GM12878 (cell line): ENCODE measurements at regions not wholly inside any gene's neighbourhood (a gene's known extent, or its start where the extent isn't known, plus 50 kb on each side); places are given as distances from the start of the nearest gene placed in this dataset.
"Not testable (repeated sequence)": the region's sequence is repeated elsewhere in the genome, so short reads cannot be mapped to it uniquely, and the experiment has no call there.

Experiments
- ATAC-seq: fragments of 200-7000 bp; cut with Tn5 transposase; 3 replicates; pipeline ENCODE4 v1.9.1; 2020; ENCODE audit warnings: mild to moderate bottlenecking, moderate library complexity
- BruUV-seq: library from RNA; stranded (reverse); fragments of 400-500 nt; replicated peaks from 2 replicates; lab custom pipeline; 2021; lab: Mats Ljungman, UMichigan
- CTCF ChIA-PET: fragments of 300-600 bp; sonication (Branson Sonifier 250); formaldehyde crosslinking; extraction: SDS; loops from one replicate; lab custom pipeline; 2021; ENCODE audit warnings: inconsistent platforms; lab: Yijun Ruan, JAX
- POLR2A ChIA-PET: fragments of 350-600 bp; formaldehyde crosslinking; extraction: SDS; loops from one replicate; lab custom pipeline; 2021; ENCODE audit warnings: inconsistent platforms; lab: Charles Lee
- RAD21 ChIA-PET: fragments of 300-600 bp; sonication (Branson Sonifier 250); formaldehyde crosslinking; loops from one replicate; lab custom pipeline; 2023; ENCODE audit warnings: antibody characterized with exemption; ENCODE audit not compliant: unreplicated experiment; lab: Charles Lee
- SMC1A ChIA-PET: fragments of 300-600 bp; sonication (Branson Sonifier 250); formaldehyde crosslinking; loops from one replicate; lab custom pipeline; 2023; ENCODE audit not compliant: unreplicated experiment, uncharacterized antibody; lab: Charles Lee
- DNase-seq: peaks from one replicate; pipeline ENCODE4 v3.0.0-alpha.2; 2011; ENCODE audit warnings: low read depth, low spot score
- FAIRE-seq: peaks from 3 replicates; lab custom pipeline; 2011; peaks lifted over from hg19 to GRCh38; lab: Jason Lieb, UNC
- H2AFZ ChIP-seq: 2 replicates; pipeline ENCODE4 v1.6.0; 2011; ENCODE audit warnings: low read depth, low read length, control low read depth; ENCODE audit not compliant: control insufficient read depth
- H3K27ac ChIP-seq: 2 replicates; pipeline ENCODE4 v1.5.1; 2011; ENCODE audit warnings: control low read depth; ENCODE audit not compliant: control insufficient read depth, insufficient read depth
- H3K27me3 ChIP-seq, 2 experiments: replicated peaks in 1 of 2; 2 replicates each; pipeline versions ENCODE4 v1.6.0 to v1.6.1; 2011; ENCODE audit warnings: low read length in 1 of 2; ENCODE audit not compliant: control insufficient read depth in 2 of 2, insufficient read depth in 2 of 2
- H3K36me3 ChIP-seq, 2 experiments: 2 replicates each; pipeline ENCODE4 v1.5.1; 2011; ENCODE audit warnings: low read length in 1 of 2; ENCODE audit not compliant: control insufficient read depth in 2 of 2, insufficient read depth in 2 of 2
- H3K4me1 ChIP-seq: 2 replicates; pipeline ENCODE4 v1.6.1; 2011; ENCODE audit warnings: mild to moderate bottlenecking, low read length, moderate library complexity, mixed read lengths; ENCODE audit not compliant: control insufficient read depth, insufficient read depth
- H3K4me2 ChIP-seq: 2 replicates; pipeline ENCODE4 v1.6.0; 2011; ENCODE audit warnings: control low read depth; ENCODE audit not compliant: control insufficient read depth, insufficient read depth
- H3K4me3 ChIP-seq: fragments of 200-600 bp; sonication (generic); 2 replicates; pipeline ENCODE4 v1.5.1; 2016
- H3K79me2 ChIP-seq: 2 replicates; pipeline ENCODE4 v1.6.0; 2011; ENCODE audit warnings: low read length; ENCODE audit not compliant: control insufficient read depth, insufficient read depth
- H3K9ac ChIP-seq: 2 replicates; pipeline ENCODE4 v1.8.0; 2011; ENCODE audit warnings: low read length, control low read depth, mixed read lengths; ENCODE audit not compliant: control insufficient read depth, insufficient read depth
- H3K9me3 ChIP-seq: replicated peaks from 3 replicates; pipeline ENCODE4 v1.5.1; 2011; ENCODE audit warnings: mild to moderate bottlenecking, low read length; ENCODE audit not compliant: control insufficient read depth, insufficient read depth
- H4K20me1 ChIP-seq: 2 replicates; pipeline ENCODE4 v1.6.0; 2011; ENCODE audit not compliant: control insufficient read depth, insufficient read depth
- ATF7 ChIP-seq: fragments of 450-650 bp; IDR thresholded peaks from 2 replicates; pipeline ENCODE4 v1.6.1; 2016; ENCODE audit warnings: low read depth, mild to moderate bottlenecking
- BACH1 ChIP-seq: fragments of 450-650 bp; IDR thresholded peaks from 2 replicates; pipeline ENCODE4 v1.6.1; 2017; ENCODE audit warnings: mild to moderate bottlenecking, borderline replicate concordance
- BHLHE40 ChIP-seq, 2 experiments: fragments of 450-650 bp in 1 of 2; IDR thresholded peaks; 2 replicates each; pipeline ENCODE4 v1.6.1; 2011 to 2017; ENCODE audit warnings: low read depth in 2 of 2, borderline replicate concordance in 1 of 2, improper control_type of control experiment in 1 of 2, low read length in 1 of 2, mild to moderate bottlenecking in 1 of 2
- CBX5 ChIP-seq: sonication (generic); IDR thresholded peaks from 2 replicates; pipeline ENCODE4 v1.6.1; 2016; ENCODE audit warnings: low read depth, moderate library complexity, mild to moderate bottlenecking, inconsistent platforms
- GABPA ChIP-seq: IDR thresholded peaks from 2 replicates; pipeline ENCODE4 v1.6.1; 2014; ENCODE audit warnings: antibody characterized with exemption, low read depth, mild to moderate bottlenecking, inconsistent platforms
- HCFC1 ChIP-seq: fragments of 150-350 bp; IDR thresholded peaks from 2 replicates; pipeline ENCODE4 v1.6.1; 2014; ENCODE audit warnings: low read length
- IKZF1 ChIP-seq: fragments of 450-650 bp; conservative IDR thresholded peaks from 2 replicates; pipeline ENCODE4 v1.6.1; 2017; ENCODE audit warnings: antibody characterized with exemption, mild to moderate bottlenecking
- LARP7 ChIP-seq: fragments of 450-650 bp; IDR thresholded peaks from 2 replicates; pipeline ENCODE4 v1.6.1; 2017; ENCODE audit warnings: mild to moderate bottlenecking
- MTA3 ChIP-seq: IDR thresholded peaks from 2 replicates; pipeline ENCODE4 v1.6.1; 2012; ENCODE audit warnings: low read length, inconsistent platforms, borderline replicate concordance
- NFIC ChIP-seq: IDR thresholded peaks from 2 replicates; pipeline ENCODE4 v1.6.1; 2012; ENCODE audit warnings: low read depth, mild to moderate bottlenecking, inconsistent platforms, low read length, moderate library complexity
- PAX8 ChIP-seq: fragments of 450-650 bp; IDR thresholded peaks from 2 replicates; pipeline ENCODE4 v1.6.1; 2017; ENCODE audit warnings: mild to moderate bottlenecking, moderate library complexity
- RFX5 ChIP-seq: IDR thresholded peaks from 2 replicates; pipeline ENCODE4 v1.6.1; 2011; ENCODE audit warnings: low read depth, low read length, improper control_type of control experiment
- TCF3 ChIP-seq: IDR thresholded peaks from 2 replicates; pipeline ENCODE4 v1.6.1; 2012; ENCODE audit warnings: low read depth, mild to moderate bottlenecking, low read length, borderline replicate concordance; ENCODE audit not compliant: insufficient read depth
- WGBS: methylation state at CpG from one replicate; pipeline ENCODE4 v1.1.6; 2016; ENCODE audit warnings: low lambda C conversion rate; ENCODE audit not compliant: insufficient replicate concordance, insufficient coverage; ENCODE audit errors: missing lambda C conversion rate; 5-methylcytosine and 5-hydroxymethylcytosine counted together
- in situ Hi-C: fragments of 300-500 bp; cut with MboI; formaldehyde crosslinking; loops from 9 replicates; pipeline ENCODE4 v1.14.3; 2018; ENCODE audit warnings: mixed read lengths
- intact Hi-C: fragments of 100-400 bp; cut with micrococcal nuclease; formaldehyde crosslinking; loops from one replicate; pipeline ENCODE4 v1.14.2; 2022; ENCODE audit not compliant: unreplicated experiment
- TF ChIP-seq, protein P1 (sequence below): fragments of 450-650 bp; IDR thresholded peaks from 2 replicates; pipeline ENCODE4 v1.6.1; 2018; ENCODE audit warnings: borderline replicate concordance, mild to moderate bottlenecking; ENCODE audit not compliant: partially characterized antibody
- TF ChIP-seq, protein P2 (sequence below): IDR thresholded peaks from 2 replicates; pipeline ENCODE4 v1.6.1; 2011; ENCODE audit warnings: low read depth, low read length, improper control_type of control experiment, borderline replicate concordance

DNA sequence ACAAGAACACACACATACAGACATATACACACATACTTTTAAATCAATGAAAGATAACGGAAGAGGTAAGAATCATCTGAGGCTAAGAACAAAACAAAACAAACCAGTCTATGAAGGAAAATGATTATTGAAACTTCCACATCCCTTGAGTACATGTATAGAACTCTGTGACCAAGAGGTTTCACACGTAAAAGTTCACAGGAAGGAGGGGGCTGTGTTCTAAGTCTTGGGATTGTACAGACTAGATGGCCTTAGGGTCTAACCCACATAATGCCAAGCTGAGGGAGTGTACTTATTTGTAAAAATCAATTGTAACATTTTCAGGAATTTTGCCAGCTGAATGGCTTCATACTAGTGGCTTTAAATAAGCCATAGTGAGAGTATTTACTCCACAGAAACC is 144.4 kb upstream of the IFNE start (continued):
- TF ChIP-seq PAX8 (no peak), GABPA (no peak), TCF3 (no peak)

DNA sequence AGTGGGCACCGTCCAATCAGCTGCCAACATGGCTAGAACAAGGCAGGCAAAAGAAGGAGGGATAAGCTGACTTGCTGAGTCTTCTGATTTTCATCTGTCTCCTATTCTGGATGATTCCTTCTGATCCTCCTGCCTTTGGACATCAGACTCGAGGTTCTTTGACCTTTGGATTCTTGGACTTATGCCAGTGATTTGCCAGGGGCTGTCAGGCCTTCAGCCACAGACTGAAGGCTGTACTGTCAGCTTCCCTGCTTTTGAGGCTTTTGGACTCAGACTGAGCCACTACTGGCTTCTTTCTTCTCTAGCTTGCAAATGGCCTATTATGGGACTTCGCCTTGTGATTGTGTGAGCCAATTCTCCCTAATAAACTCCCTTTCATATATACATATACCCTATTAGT is 146.8 kb upstream of the IFNE start:
- H3K79me2 ChIP-seq, H3K4me2 ChIP-seq, H3K4me3 ChIP-seq, intact Hi-C loops, H3K9ac ChIP-seq, H4K20me1 ChIP-seq, in situ Hi-C loops, H3K9me3 ChIP-seq, H3K36me3 ChIP-seq, H3K27ac ChIP-seq, SMC1A ChIA-PET, H2AFZ ChIP-seq, POLR2A ChIA-PET, FAIRE-seq, RAD21 ChIA-PET, DNase-seq, CTCF ChIA-PET, H3K4me1 ChIP-seq, ATAC-seq, H3K27me3 ChIP-seq, BruUV-seq: not testable (repeated sequence)
- 14% methylated on average over 3 of the region's 3 CpGs for WGBS

DNA sequence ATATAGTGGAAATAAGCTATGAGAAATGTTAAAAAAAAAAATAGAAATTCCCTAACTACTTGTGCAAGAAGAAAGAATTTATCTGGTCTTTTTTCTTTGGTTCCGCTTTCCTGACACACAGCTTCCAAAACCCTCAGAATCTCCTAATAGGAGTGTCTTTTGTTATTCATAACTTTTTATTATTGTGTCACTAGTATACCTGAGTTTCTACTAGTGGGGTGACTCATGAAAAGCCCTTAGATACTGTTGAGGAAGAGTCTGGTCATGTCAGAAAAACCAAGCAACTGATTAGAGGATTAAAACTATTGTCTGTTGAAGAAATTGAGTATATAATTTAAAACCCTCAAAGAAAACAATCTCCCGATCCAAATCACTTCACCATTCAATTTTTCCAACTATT is 152.8 kb upstream of the IFNE start:
- FAIRE-seq (no peak), DNase-seq (no peak), ATAC-seq (no peak)
- no peak overlapping the region for H3K27ac ChIP-seq
- no peak overlapping the region for H3K9ac ChIP-seq
- H3K9me3 ChIP-seq, result no peaks in the 10 kb centered on the region
- no TSS peak for BruUV-seq
- POLR2A ChIA-PET, result no interaction called here
- in situ Hi-C loops, result no loop called here
- no peaks in the 10 kb centered on the region for H3K4me1 ChIP-seq
- no peak overlapping the region for H2AFZ ChIP-seq
- RAD21 ChIA-PET, result no interaction called here
- SMC1A ChIA-PET, result interaction anchor here (0.9 kb wide), 1 partner anchor 10 kb away, joined by 3 read pairs; no protein-coding TSS in a partner anchor
- intact Hi-C loops, result no loop called here
- no peak overlapping the region for H3K4me3 ChIP-seq
- H3K4me2 ChIP-seq, result no peak overlapping the region
- WGBS, result 60% methylated on average over 2 of the region's 2 CpGs
- H4K20me1 ChIP-seq, result no peaks in the 10 kb centered on the region
- no peaks in the 10 kb centered on the region for H3K27me3 ChIP-seq
- H3K36me3 ChIP-seq, result no peaks in the 10 kb centered on the region
- CTCF ChIA-PET, result interaction anchor here (0.6 to 1.0 kb wide), 2 partner anchors 62 to 169 kb away, joined by 4 read pairs; no protein-coding TSS in a partner anchor
- no peaks in the 10 kb centered on the region for H3K79me2 ChIP-seq
- TF ChIP-seq BACH1 (no peak), HCFC1 (no peak), CBX5 (no peak), GABPA (no peak), RFX5 (no peak), ATF7 (no peak), LARP7 (no peak), IKZF1 (no peak), MTA3 (no peak), NFIC (no peak), BHLHE40 (IDR thresholded peaks at IDR 0.05; ENCODE audit: borderline replicate concordance in 1 of 2, low read depth in 2 of 2, low read length in 1 of 2) (no peak)
- TF ChIP-seq, protein P1, sequence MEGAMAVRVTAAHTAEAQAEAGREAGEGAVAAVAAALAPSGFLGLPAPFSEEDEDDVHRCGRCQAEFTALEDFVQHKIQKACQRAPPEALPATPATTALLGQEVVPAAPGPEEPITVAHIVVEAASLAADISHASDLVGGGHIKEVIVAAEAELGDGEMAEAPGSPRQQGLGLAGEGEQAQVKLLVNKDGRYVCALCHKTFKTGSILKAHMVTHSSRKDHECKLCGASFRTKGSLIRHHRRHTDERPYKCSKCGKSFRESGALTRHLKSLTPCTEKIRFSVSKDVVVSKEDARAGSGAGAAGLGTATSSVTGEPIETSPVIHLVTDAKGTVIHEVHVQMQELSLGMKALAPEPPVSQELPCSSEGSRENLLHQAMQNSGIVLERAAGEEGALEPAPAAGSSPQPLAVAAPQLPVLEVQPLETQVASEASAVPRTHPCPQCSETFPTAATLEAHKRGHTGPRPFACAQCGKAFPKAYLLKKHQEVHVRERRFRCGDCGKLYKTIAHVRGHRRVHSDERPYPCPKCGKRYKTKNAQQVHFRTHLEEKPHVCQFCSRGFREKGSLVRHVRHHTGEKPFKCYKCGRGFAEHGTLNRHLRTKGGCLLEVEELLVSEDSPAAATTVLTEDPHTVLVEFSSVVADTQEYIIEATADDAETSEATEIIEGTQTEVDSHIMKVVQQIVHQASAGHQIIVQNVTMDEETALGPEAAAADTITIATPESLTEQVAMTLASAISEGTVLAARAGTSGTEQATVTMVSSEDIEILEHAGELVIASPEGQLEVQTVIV, result no peak
- TF ChIP-seq, protein P2, sequence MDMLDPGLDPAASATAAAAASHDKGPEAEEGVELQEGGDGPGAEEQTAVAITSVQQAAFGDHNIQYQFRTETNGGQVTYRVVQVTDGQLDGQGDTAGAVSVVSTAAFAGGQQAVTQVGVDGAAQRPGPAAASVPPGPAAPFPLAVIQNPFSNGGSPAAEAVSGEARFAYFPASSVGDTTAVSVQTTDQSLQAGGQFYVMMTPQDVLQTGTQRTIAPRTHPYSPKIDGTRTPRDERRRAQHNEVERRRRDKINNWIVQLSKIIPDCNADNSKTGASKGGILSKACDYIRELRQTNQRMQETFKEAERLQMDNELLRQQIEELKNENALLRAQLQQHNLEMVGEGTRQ, result no peak
